ENCODE measurements at regions not wholly inside any gene's neighbourhood (a gene's known extent, or its start where the extent isn't known, plus 50 kb on each side); places are given as distances from the start of the nearest gene placed in this dataset.

GRCh38 chr18:30454920-30455319 is 587.6 kb downstream of the DSC3 start:
- no peak for TF ChIP-seq CTCF (tag by site-specific recombination; IDR thresholded peaks at IDR 0.05)
- TF ChIP-seq PRDM6 (tag by site-specific recombination; IDR thresholded peaks at IDR 0.05), result no peak
- TF ChIP-seq ZNF350 (tag by site-specific recombination; IDR thresholded peaks at IDR 0.05), result no peak
- no peak for TF ChIP-seq PATZ1 (tag by site-specific recombination; IDR thresholded peaks at IDR 0.05)
- TF ChIP-seq BCL6B (tag by site-specific recombination; IDR thresholded peaks at IDR 0.05), result no peak
- no peak for TF ChIP-seq ZBTB48 (tag by site-specific recombination; IDR thresholded peaks at IDR 0.05)
- TF ChIP-seq TCF7L2 (IDR thresholded peaks at IDR 0.05; ENCODE audit: borderline replicate concordance, low read depth, low read length), result no peak
- no peak for TF ChIP-seq ZNF558 (tag by site-specific recombination; IDR thresholded peaks at IDR 0.05)
- no peak for TF ChIP-seq ZNF776 (tag by site-specific recombination; IDR thresholded peaks at IDR 0.05; ENCODE audit: borderline replicate concordance)
- no peak for TF ChIP-seq REST (tag by site-specific recombination; IDR thresholded peaks at IDR 0.05)
